ENCODE measurements at regions not wholly inside any gene's neighbourhood (a gene's known extent, or its start where the extent isn't known, plus 50 kb on each side); places are given as distances from the start of the nearest gene placed in this dataset.

GRCh38 chr18:38790303-38790702 is 1224.7 kb upstream of the CELF4 start:
- TF ChIP-seq YY1 (IDR thresholded peaks at IDR 0.05; ENCODE audit: insufficient read depth, insufficient read length) (no peak), SUZ12 (IDR thresholded peaks at IDR 0.05; ENCODE audit: extremely low read depth, insufficient read depth, insufficient read length) (no peak), ZNF274 (IDR thresholded peaks at IDR 0.05; ENCODE audit: low read depth, low read length) (no peak)

Measured in NT2/D1 (cell line).